ENCODE measurements at regions not wholly inside any gene's neighbourhood (a gene's known extent, or its start where the extent isn't known, plus 50 kb on each side); places are given as distances from the start of the nearest gene placed in this dataset.

- no peak for DNase-seq
These were observed 135.5 kb upstream of the RARB start for GRCh38 chr3:25292595-25292994.

GRCh38 chr3:25293736-25294135, 134.3 kb upstream of the RARB start:
- no peak for DNase-seq

DNA sequence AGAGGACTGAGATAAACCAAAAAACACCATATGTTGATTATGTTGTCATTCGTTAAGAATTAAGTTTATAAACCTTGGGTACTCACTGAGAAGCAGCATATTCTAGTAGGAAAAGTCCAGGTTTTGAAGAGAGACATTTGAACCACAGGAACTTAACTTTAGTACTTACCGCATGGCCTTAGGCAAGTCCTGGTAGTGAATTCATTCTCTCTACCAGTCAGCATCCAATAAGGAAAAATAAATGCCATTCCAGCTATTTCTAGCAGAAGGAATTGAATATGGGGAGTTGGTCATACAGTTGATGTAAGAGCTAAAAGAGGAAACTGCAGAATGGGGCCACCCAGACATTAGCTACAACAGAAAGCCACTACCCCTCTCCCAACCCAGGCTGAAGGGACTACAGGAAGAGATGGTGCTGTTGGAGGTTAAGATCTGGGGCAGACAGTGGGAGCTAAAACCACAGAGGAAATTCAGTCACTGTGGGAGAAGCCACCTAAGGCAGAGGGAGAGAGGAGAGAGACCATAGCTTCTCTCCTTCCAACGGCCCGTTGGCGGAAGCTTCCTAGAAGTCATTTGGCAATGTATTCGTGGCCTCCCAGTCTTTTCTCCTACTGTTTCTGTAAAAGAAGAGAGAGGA, 133.8 kb upstream of the RARB start:
- DNase-seq = no peak

- no peak for DNase-seq
These were observed 130.1 kb upstream of the RARB start for GRCh38 chr3:25297667-25298585.

GRCh38 chr3:25300141-25300540, 127.9 kb upstream of the RARB start:
- DNase-seq = no peak

DNA sequence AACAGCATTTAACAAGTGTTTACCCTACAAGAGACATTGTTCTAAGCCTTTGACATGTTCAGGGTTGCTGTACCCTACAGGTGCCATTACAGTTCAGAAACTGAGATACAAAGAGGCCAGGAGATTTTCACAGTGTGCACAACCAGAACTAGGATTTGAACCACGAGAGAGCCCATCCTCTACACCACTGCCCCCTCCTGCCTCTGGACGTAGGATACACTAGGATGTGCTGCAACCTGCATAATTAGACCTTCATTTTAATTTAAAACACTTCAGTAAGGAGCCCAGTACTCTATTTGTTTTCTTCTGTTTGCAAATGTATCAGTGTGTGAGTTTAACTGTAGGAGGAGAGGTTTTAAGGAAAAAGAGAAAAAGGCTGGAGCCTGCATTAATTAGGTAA, 123.1 kb upstream of the RARB start:
- no peak for DNase-seq

DNA sequence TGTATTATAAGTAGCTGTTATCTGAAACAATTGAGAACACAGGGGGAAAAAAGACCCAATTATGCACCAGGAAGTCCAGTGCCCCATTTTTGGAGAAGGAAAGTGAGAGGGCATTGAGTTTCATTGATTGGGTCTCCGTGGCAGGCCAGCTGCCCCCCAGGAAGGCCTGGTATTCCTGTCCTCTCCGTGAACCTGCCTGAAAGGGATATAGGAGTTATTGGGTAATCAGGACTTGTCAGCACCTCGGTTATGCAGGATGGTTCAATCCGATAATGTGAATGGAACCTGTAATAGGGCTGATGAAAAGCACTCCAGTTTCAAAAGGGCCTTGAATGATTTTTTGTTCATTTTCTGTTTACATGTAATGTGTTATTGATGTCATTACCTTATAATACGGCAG, 122.0 kb upstream of the RARB start:
- no peak for DNase-seq

- no peak for DNase-seq
These were observed 121.4 kb upstream of the RARB start for GRCh38 chr3:25306705-25307104.

DNA sequence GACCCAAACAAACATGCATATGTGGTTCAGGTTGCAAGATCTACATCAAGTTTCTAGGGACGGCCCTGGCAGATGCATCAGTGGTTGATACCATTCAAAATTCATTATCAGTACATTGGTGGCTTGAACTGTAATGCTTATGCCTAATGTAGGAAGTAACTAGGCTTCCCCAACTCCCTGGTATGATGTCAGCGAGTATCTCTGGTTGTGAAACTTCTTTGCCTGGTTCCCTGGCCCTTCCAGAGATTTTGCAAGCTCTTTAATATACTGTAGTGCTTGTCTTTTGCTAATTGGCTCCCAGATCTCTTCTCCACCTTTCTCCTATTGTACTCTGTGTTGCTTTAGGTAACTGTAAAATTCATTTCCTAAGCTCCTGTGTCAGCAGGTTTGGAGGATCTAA, 114.8 kb upstream of the RARB start:
- no peak for DNase-seq

DNA sequence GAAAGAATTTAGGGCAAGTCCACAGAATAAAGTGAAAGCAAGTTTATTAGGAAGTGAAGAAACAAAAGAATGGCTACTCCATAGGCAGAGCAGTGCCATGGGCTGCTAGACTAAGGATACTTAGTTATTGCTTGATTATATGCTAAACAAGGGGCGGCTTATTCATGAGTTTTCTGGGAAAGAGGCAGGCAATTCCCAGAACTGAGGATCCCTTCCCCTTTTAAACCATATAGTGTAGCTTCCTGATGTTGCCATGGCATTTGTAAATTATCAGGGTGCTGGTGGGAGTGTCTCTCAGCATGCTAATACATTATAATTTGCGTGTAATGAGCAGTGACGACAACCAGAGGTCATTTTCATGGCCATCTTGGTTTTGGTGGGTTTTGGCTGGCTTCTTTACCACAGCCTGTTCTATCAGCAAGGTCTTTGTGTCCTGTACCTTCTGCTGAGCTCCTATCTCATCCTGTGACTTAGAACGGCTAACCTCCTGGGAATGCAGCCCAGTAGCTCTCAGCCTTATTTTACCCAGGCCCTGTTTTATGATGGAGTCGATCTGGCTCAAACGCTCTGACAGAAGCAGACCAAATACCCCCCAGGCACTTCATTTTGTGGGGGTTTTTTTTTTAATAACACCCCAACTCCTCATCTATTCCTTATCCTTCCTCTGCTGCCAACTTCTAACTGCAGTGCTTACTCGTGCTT, 103.0 kb upstream of the RARB start:
- no peak for DNase-seq

DNA sequence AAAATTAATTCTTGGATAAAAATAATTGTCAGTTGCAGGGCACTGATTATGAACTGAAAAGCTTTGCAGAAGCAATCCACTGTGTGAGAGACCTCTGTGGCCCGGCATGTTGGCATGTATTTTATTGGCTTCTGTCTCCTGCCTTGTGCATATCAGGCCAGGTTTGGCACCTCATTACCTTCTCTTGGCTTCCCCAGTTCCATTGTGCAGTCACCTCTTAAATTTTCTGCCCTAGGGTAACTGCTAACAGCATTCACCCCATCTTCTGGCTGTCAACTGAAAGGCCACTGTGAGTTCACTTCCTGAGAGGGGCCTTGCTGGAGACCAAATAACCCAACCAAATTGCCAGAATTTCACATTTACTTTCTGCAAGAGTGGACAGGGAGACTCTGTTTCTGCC, 92.7 kb upstream of the RARB start:
- DNase-seq = no peak

DNA sequence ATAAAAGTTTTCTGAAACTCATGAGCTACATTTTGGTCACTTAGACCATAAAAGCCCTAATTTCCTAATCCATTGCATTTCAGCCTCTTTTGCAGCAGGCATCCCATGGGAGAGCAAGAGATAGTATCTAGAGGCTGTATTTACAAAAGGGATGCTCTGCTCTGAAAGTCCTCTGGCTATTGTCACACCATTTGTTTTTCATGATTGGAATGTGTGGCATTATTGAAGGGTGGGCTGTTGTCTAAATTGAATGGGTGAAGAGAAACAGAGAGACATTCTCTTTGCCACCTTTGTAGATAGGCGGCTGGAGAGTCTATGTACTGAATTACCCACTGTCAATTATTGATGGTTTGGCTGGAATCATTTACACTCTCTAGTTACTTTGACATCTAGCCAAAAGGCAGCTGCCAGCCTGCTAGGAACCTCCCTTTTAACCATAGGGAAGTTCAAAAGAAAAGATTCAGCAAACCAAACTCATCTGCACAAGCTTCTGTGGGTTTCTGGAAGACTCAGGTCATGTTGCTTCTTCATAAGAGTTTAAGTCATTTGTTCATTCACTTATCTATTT, 89.8 kb upstream of the RARB start:
- DNase-seq = no peak

DNA sequence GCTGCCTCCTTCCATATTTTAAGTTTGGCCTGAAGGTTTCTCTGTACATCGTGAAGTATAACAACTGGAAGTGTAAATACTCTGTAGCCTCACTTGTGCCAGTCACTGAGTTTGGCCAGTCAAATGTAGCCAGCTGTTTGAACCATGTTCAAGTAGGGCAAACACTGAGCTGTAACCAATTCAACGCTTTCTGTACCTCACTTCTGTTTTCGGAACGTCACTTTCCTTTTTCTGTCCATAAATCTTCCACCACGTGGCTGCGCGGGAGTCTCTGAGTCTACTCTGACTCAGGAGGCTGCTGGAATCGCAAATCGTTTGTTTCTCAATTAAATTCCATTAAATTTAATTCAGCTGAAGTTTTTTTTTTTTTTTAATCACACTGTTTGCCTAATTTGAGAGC, 88.8 kb upstream of the RARB start:
- DNase-seq = no peak

- DNase-seq = no peak
These were observed 83.4 kb upstream of the RARB start for GRCh38 chr3:25344670-25345069.

DNA sequence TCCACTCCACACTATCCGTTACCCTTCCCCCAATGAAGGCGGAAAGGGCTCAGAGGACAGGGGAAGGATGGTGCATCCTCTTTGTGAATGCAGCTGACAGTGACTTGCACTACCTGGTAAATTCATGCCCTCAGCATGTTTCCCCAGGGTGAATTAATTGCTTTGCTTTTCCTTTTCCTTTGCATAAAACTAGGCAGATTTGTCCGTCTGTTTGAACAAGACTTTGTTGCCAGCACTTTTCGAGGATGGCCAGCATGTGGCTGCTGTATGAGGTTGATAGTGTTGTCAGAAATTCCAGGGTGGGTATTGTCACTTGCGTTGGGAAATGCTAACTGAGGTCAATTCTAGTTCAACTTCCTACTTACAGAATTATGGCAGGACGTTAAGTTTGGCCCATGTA, 79.0 kb upstream of the RARB start:
- no peak for DNase-seq

- no peak for DNase-seq
These were observed 78.0 kb upstream of the RARB start for GRCh38 chr3:25349828-25350724.

- DNase-seq = no peak
These were observed 77.3 kb upstream of the RARB start for GRCh38 chr3:25350725-25351114.

DNA sequence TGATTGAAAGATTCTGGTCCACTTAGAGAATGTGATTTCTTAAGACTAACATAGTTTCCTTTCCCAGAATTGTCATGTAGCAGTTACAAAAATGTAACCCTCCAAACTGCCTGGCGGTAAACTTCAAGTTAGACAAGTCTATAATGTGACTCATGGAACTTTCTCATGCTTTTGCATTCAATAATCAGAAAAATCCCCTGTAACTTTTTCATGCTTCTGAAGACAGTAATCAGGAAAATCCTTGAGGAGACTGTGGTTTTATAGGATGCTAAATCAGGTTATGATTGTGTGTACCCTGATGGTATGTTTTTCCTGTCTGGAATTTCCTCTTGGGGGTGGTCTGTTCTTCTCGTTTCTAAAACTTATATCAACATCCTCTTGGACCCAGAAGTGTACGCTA, 74.0 kb upstream of the RARB start:
- no peak for DNase-seq

DNA sequence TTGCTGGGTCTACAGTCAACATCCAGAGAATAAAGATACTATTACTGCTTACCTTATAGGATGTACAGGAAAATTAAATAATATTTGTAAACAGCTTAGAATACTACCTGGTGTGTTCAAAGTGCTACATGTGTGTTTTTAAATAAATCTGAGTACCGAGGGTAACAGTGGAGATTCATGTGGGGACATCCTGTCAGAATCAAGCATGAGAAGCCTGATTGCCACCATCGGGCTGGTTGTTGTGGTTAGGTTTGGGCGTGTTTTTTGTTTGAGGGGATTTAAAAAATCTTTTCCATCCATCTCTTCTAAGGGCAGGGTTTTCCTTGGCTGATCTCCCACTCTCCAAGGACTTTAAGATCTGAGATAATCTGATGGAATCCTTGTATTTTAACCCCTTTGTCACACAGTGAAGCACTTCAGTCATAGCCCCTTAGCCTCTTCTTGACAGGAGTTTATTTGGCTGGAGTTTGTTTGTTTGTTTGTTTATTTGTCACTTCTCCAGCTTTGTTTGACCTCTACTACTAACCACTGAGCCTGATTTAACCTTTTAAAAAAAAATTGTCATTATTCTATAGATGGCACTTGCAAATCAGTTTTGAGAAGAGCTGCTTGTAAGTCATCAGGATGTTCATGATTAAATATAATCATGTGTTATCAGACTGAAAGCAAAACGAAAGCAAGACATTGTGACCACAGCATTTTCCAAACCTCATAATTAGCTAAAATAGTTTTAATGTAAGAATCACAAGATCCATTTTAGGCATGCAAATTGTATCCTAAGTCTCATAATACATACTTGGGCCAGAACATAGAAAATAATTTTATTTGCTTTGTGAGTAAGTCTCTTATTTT, 72.8 kb upstream of the RARB start:
- no peak for DNase-seq

DNA sequence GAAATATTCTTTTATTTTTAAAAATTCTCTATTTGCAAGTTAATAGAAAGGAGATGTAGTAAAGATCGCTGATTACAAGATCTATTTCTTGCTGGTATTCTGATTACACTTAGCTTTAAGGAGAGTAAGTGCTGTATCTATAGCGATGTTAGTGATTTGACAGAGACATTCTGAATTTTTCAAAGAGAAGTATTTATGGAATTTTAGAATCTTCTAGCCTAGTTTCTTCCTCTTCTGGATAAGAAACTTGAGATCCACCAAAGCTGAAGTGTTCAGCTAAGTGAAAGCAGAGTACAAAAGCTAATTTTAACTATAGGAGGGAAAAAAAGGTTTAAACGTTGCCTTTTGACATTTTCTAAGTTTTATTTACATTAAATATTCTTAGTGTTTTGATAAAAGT, 72.1 kb upstream of the RARB start:
- DNase-seq = no peak

DNA sequence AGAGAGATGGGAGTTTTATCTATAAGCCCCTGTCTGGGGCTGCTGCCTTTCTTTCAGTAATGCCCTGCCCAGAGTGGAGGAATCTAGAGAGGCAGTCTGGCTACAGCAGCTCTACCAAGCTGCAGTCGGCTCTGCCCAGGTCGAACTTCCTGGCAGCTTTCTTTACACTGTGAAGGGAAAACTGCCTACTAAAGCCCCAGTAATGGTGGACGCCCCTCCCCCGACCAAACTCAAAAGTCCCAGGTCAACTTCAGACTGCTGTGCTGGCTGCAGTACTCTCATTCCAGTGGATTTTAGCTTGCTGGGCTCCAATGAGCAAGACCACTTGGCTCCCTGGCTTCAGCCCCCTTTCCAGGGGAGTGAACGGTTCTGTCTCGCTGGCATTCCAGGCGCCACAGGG, 65.9 kb upstream of the RARB start:
- DNase-seq = no peak
